Endothelial cell of umbilical vein (primary cell): ENCODE measurements at regions not wholly inside any gene's neighbourhood (a gene's known extent, or its start where the extent isn't known, plus 50 kb on each side); places are given as distances from the start of the nearest gene placed in this dataset.

Experiments used
- BruUV-seq: library from RNA; stranded (reverse); fragments of 400-500 nt; replicated peaks from 2 replicates; lab custom pipeline; 2021; lab: Mats Ljungman, UMichigan
- CTCF ChIA-PET: fragments of 300-600, 350-600 bp; sonication (Branson Sonifier 250); formaldehyde crosslinking; loops from one replicate; lab custom pipeline; 2021; ENCODE audit warnings: antibody characterized with exemption, inconsistent platforms; lab: Charles Lee
- POLR2A ChIA-PET: fragments of 300-600, 350-600 bp; sonication (Branson Sonifier 250); formaldehyde crosslinking; loops from one replicate; lab custom pipeline; 2021; ENCODE audit warnings: antibody characterized with exemption, inconsistent platforms; lab: Charles Lee
- DNase-seq: peaks from one replicate; pipeline ENCODE4 v3.0.0-alpha.2; 2011; ENCODE audit warnings: low read depth, low spot score
- FAIRE-seq: peaks from 2 replicates; lab custom pipeline; 2011; peaks lifted over from hg19 to GRCh38; lab: Jason Lieb, UNC
- H2AFZ ChIP-seq: 2 replicates; pipeline ENCODE4 v1.6.0; 2012; ENCODE audit warnings: low read depth, low read length, control low read depth, inconsistent platforms
- H3K27ac ChIP-seq: 2 replicates; pipeline ENCODE4 v1.5.1; 2011; ENCODE audit warnings: low read depth, mild to moderate bottlenecking, control low read depth, low read length, moderate library complexity; ENCODE audit not compliant: insufficient read depth
- H3K27me3 ChIP-seq, 2 experiments: 2 replicates each; pipeline versions ENCODE4 v1.6.0 to v1.6.1; 2011; ENCODE audit warnings: low read length in 2 of 2, mixed read lengths in 1 of 2; ENCODE audit not compliant: control insufficient read depth in 2 of 2, insufficient read depth in 2 of 2
- H3K36me3 ChIP-seq, 2 experiments: 2 replicates in 1 of 2; 3 replicates in 1 of 2; pipeline ENCODE4 v1.5.1; 2011; ENCODE audit warnings: low read length in 2 of 2, mild to moderate bottlenecking in 1 of 2, moderate library complexity in 1 of 2; ENCODE audit not compliant: control insufficient read depth in 2 of 2, insufficient read depth in 2 of 2; ENCODE audit errors: extremely low read depth in 1 of 2
- H3K4me1 ChIP-seq: 3 replicates; pipeline ENCODE4 v1.5.1; 2011; ENCODE audit warnings: mild to moderate bottlenecking, low read length; ENCODE audit not compliant: control insufficient read depth, insufficient read depth; ENCODE audit errors: extremely low read depth
- H3K4me2 ChIP-seq: 2 replicates; pipeline ENCODE4 v1.6.1; 2011; ENCODE audit warnings: low read length, control low read depth, mixed read lengths; ENCODE audit not compliant: insufficient read depth
- H3K4me3 ChIP-seq, 3 experiments: fragments of 200-600 bp in 1 of 3; sonication (generic), shearing (Covaris generic) in 1 of 3; replicated peaks in 1 of 3; 2 replicates each; pipeline ENCODE4 v1.5.1; 2011 to 2016; ENCODE audit warnings: control low read depth in 3 of 3, low read length in 3 of 3, mild to moderate bottlenecking in 2 of 3, inconsistent platforms in 1 of 3, low read depth in 1 of 3, moderate library complexity in 1 of 3; ENCODE audit not compliant: insufficient read depth in 1 of 3
- H3K79me2 ChIP-seq: 2 replicates; pipeline ENCODE4 v1.6.0; 2012; ENCODE audit warnings: low read length, inconsistent platforms; ENCODE audit not compliant: control insufficient read depth, insufficient read depth
- H3K9ac ChIP-seq: replicated peaks from 2 replicates; pipeline ENCODE3; 2011; ENCODE audit warnings: low read length, control low read depth; ENCODE audit not compliant: insufficient read depth; ENCODE audit errors: extremely low read depth
- H3K9me1 ChIP-seq: replicated peaks from 3 replicates; pipeline ENCODE4 v1.6.0; 2011; ENCODE audit warnings: mild to moderate bottlenecking, low read length; ENCODE audit not compliant: control insufficient read depth, insufficient read depth; ENCODE audit errors: extremely low read depth
- H3K9me3 ChIP-seq: replicated peaks from 2 replicates; pipeline ENCODE4 v1.5.1; 2012; ENCODE audit warnings: low read length, inconsistent platforms; ENCODE audit not compliant: control insufficient read depth, insufficient read depth
- H4K20me1 ChIP-seq: replicated peaks from 2 replicates; pipeline ENCODE3; 2011; ENCODE audit warnings: mild to moderate bottlenecking, low read length; ENCODE audit not compliant: control insufficient read depth, insufficient read depth; ENCODE audit errors: extremely low read depth
- EZH2 ChIP-seq: IDR thresholded peaks from 2 replicates; pipeline ENCODE4 v1.6.1; 2012; ENCODE audit warnings: borderline replicate concordance, low read depth, mild to moderate bottlenecking, moderate library complexity, low read length, inconsistent platforms; ENCODE audit not compliant: severe bottlenecking
- MYC ChIP-seq: IDR thresholded peaks from one replicate; pipeline ENCODE4 v1.6.1; 2011; ENCODE audit warnings: mild to moderate bottlenecking, low read depth, low read length
- POLR2A ChIP-seq: IDR thresholded peaks from 2 replicates; pipeline ENCODE4 v1.6.1; 2012; ENCODE audit warnings: low read depth, mild to moderate bottlenecking, control low read depth, low read length
- dilution Hi-C: fragments of 300-500 bp; cut with MboI; formaldehyde crosslinking; loops from one replicate; pipeline ENCODE4 v1.15.0; 2019; ENCODE audit warnings: low sequenced_read_pairs; ENCODE audit not compliant: extremely low pct_ligation_motif_present
- intact Hi-C: fragments of 100-400 bp; cut with micrococcal nuclease; formaldehyde crosslinking; loops from one replicate; pipeline ENCODE4 v1.10.0; 2022
- TF ChIP-seq, protein P1 (sequence below), 2 donors: IDR thresholded peaks; 1 replicate in 1 of 2; 2 replicates in 1 of 2; pipeline ENCODE4 v1.5.1; 2011; ENCODE audit warnings: low read length in 2 of 2, mild to moderate bottlenecking in 2 of 2, moderate library complexity in 2 of 2, control low read depth in 1 of 2, inconsistent platforms in 1 of 2, low read depth in 1 of 2; ENCODE audit not compliant: insufficient read depth in 1 of 2; ENCODE audit errors: extremely low read depth in 1 of 2

DNA sequence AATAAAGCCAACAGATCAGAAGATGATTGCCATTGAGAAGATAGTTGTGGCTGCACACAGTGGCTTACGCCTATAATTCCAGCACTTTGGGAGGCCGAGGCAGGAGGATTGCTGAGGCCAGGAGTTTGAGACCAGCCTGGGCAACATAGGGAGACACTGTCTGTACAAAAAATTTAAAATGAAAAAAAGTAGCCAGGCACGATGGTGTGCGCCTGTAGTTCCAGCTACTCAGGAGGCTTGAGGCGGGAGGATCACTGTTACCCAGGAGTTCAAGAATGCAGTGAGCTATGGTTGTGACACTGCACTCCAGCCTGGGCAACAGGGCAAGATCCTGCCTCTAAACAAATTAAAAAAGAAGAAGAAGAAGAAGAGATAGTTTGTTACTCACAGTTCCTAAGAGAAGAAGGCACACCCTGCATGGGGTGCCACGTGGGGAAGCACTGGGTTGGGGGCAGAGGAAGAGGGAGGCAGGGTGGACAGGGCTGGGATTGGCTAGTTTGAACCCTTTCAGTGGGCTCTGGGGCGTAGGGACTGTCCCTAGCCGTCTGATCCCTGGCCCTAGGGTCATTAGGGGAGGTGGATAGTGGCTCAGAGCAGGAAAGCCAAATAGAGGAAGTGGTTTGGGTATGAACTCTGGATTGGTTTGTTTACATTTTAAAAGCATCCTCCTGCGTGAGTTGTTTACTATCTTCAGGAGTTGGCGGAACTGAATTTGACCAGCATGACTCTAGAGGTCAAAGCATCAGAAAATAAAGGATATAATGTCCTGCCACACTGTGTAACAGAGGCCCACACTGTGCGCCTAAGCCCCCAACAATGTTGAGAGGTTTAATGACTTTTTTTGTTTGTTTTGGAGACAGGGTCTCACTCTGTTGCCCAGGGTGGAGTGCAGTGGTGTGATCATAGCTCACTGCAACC, 60.5 kb upstream of the MEDAG start:
- ChIA-PET POLR2A (no interaction called here), CTCF (interaction anchor here (4.1 kb wide), 1 partner anchor 20 kb away, joined by 19 read pairs; no protein-coding TSS in a partner anchor)
- no peak overlapping the region for H3K4me2 ChIP-seq
- H3K36me3 ChIP-seq, result no peaks in the 10 kb centered on the region
- DNase-seq, result no peak
- no peak overlapping the region for H3K9ac ChIP-seq
- no peaks in the 10 kb centered on the region for H4K20me1 ChIP-seq
- dilution Hi-C loops (no loop called here), intact Hi-C loops (no loop called here)
- no peaks in the 10 kb centered on the region for H3K9me3 ChIP-seq
- peaks cover 5% of the 10 kb centered on the region for H3K4me1 ChIP-seq
- H3K27ac ChIP-seq, result no peak overlapping the region
- H3K79me2 ChIP-seq, result no peaks in the 10 kb centered on the region
- H2AFZ ChIP-seq, result no peak overlapping the region
- no peak overlapping the region for H3K4me3 ChIP-seq
- no peaks in the 10 kb centered on the region for H3K9me1 ChIP-seq
- H3K27me3 ChIP-seq, result no peaks in the 10 kb centered on the region
- TF ChIP-seq, protein P1, sequence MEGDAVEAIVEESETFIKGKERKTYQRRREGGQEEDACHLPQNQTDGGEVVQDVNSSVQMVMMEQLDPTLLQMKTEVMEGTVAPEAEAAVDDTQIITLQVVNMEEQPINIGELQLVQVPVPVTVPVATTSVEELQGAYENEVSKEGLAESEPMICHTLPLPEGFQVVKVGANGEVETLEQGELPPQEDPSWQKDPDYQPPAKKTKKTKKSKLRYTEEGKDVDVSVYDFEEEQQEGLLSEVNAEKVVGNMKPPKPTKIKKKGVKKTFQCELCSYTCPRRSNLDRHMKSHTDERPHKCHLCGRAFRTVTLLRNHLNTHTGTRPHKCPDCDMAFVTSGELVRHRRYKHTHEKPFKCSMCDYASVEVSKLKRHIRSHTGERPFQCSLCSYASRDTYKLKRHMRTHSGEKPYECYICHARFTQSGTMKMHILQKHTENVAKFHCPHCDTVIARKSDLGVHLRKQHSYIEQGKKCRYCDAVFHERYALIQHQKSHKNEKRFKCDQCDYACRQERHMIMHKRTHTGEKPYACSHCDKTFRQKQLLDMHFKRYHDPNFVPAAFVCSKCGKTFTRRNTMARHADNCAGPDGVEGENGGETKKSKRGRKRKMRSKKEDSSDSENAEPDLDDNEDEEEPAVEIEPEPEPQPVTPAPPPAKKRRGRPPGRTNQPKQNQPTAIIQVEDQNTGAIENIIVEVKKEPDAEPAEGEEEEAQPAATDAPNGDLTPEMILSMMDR (IDR thresholded peaks at IDR 0.05; ENCODE audit: extremely low read depth in 1 of 2, insufficient read depth in 1 of 2, low read depth in 1 of 2, low read length in 2 of 2), result no peak
- TF ChIP-seq EZH2, result no peak
- no peak for FAIRE-seq
- BruUV-seq, result no TSS peak

DNA sequence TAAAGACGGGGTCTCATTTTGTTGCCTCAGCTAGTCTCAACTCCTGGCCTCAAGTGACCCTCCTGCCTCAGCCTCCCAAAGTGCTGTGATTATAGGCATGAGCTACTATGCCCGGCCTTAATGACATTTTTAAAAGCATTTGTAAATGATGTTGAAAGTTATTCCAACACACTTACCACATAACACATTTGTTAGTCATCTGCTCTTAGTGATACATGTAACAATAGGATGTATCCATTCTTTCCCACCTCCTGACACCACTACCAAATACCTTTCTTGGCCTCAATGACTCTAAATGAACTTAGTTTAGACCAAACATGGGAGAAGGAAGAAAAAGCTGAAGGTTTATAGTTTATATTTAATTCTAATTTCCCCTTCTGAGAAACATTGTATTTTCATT, 59.8 kb upstream of the MEDAG start:
- Histone ChIP-seq H3K27ac (no peak overlapping the region), H3K4me1 (peaks cover 5% of the 10 kb centered on the region), H3K9ac (no peak overlapping the region), H3K9me3 (no peaks in the 10 kb centered on the region), H3K36me3 (no peaks in the 10 kb centered on the region), H3K27me3 (peaks cover 0 to 2% of the 10 kb centered on the region in 2 experiments), H3K79me2 (no peaks in the 10 kb centered on the region), H2AFZ (no peak overlapping the region), H4K20me1 (no peaks in the 10 kb centered on the region), H3K4me2 (no peak overlapping the region), H3K9me1 (no peaks in the 10 kb centered on the region), H3K4me3 (no peak overlapping the region)
- TF ChIP-seq POLR2A, result no peak
- no peak for TF ChIP-seq MYC
- intact Hi-C loops, result no loop called here
- BruUV-seq, result no TSS peak
- dilution Hi-C loops, result no loop called here
- DNase-seq (no peak), FAIRE-seq (no peak)
- POLR2A ChIA-PET, result no interaction called here
- CTCF ChIA-PET, result interaction anchor here (1.2 to 4.1 kb wide), 2 partner anchors 12 to 19 kb away, joined by 4 to 19 read pairs; no protein-coding TSS in a partner anchor
